Liver (tissue), 8 donors: ENCODE measurements at regions not wholly inside any gene's neighbourhood (a gene's known extent, or its start where the extent isn't known, plus 50 kb on each side); places are given as distances from the start of the nearest gene placed in this dataset.

Experiments
- DNase-seq: peaks from one replicate; pipeline ENCODE4 v3.0.0-alpha.2; 2017; ENCODE audit warnings: low spot score
- H3K27ac ChIP-seq, 2 donors: one replicate each; pipeline ENCODE4 v1.7.0; 2013; ENCODE audit warnings: inconsistent platforms in 2 of 2, low read length in 2 of 2, control low read depth in 1 of 2, low read depth in 1 of 2, mild to moderate bottlenecking in 1 of 2
- H3K27me3 ChIP-seq, 4 donors: one replicate each; pipeline versions ENCODE4 v1.6.1 to v1.7.0; 2013; ENCODE audit warnings: low read length in 3 of 4, inconsistent platforms in 1 of 4, mild to moderate bottlenecking in 1 of 4, moderate library complexity in 1 of 4; ENCODE audit not compliant: control insufficient read depth in 4 of 4, insufficient read depth in 4 of 4
- H3K36me3 ChIP-seq, 4 donors: one replicate each; pipeline versions ENCODE4 v1.6.1 to v1.7.0; 2013; ENCODE audit warnings: low read length in 3 of 4, mild to moderate bottlenecking in 3 of 4, low read depth in 1 of 4, moderate library complexity in 1 of 4; ENCODE audit not compliant: control insufficient read depth in 4 of 4, insufficient read depth in 3 of 4
- H3K4me1 ChIP-seq, 4 donors: one replicate each; pipeline versions ENCODE4 v1.6.1 to v1.7.0; 2013; ENCODE audit warnings: low read length in 3 of 4, mild to moderate bottlenecking in 3 of 4, moderate library complexity in 1 of 4; ENCODE audit not compliant: control insufficient read depth in 4 of 4, insufficient read depth in 4 of 4
- H3K4me3 ChIP-seq, 3 donors: one replicate each; pipeline versions ENCODE4 v1.6.1 to v1.7.0; 2013; ENCODE audit warnings: low read length in 3 of 3, control low read depth in 1 of 3, low read depth in 1 of 3, mild to moderate bottlenecking in 1 of 3
- H3K9ac ChIP-seq, 2 donors: one replicate each; pipeline ENCODE4 v1.7.0; 2013; ENCODE audit warnings: low read length in 2 of 2, mild to moderate bottlenecking in 2 of 2, moderate library complexity in 2 of 2, control low read depth in 1 of 2, low read depth in 1 of 2
- H3K9me3 ChIP-seq, 4 donors: one replicate each; pipeline versions ENCODE4 v1.6.1 to v1.7.0; 2013; ENCODE audit warnings: low read length in 3 of 4; ENCODE audit not compliant: control insufficient read depth in 4 of 4
- EGR1 ChIP-seq, 2 donors: IDR thresholded peaks; 2 replicates each; pipeline ENCODE4 v1.6.1; 2016 to 2018; ENCODE audit warnings: antibody characterized with exemption in 2 of 2, low read depth in 2 of 2
- FOXA1 ChIP-seq: IDR thresholded peaks from 2 replicates; pipeline ENCODE4 v1.6.1; 2016; ENCODE audit warnings: antibody characterized with exemption
- FOXA2 ChIP-seq: IDR thresholded peaks from 2 replicates; pipeline ENCODE4 v1.6.1; 2016; ENCODE audit warnings: antibody characterized with exemption
- GABPA ChIP-seq, 2 donors: IDR thresholded peaks in 1 of 2; conservative IDR thresholded peaks in 1 of 2; 2 replicates each; pipeline ENCODE4 v1.6.1; 2016; ENCODE audit warnings: antibody characterized with exemption in 2 of 2, mild to moderate bottlenecking in 1 of 2, moderate library complexity in 1 of 2
- JUND ChIP-seq, 2 donors: IDR thresholded peaks; 2 replicates each; pipeline ENCODE4 v1.6.1; 2016; ENCODE audit warnings: antibody characterized with exemption in 2 of 2
- NR2F2 ChIP-seq: IDR thresholded peaks from 2 replicates; pipeline ENCODE4 v1.6.1; 2016; ENCODE audit warnings: antibody characterized with exemption
- RXRA ChIP-seq, 2 donors: IDR thresholded peaks; 2 replicates each; pipeline ENCODE4 v1.6.1; 2017 to 2018; ENCODE audit warnings: antibody characterized with exemption in 2 of 2, mild to moderate bottlenecking in 1 of 2
- SP1 ChIP-seq: IDR thresholded peaks from 2 replicates; pipeline ENCODE4 v1.6.1; 2018; ENCODE audit warnings: antibody characterized with exemption, mild to moderate bottlenecking
- YY1 ChIP-seq: IDR thresholded peaks from 2 replicates; pipeline ENCODE4 v1.6.1; 2016; ENCODE audit warnings: antibody characterized with exemption, mild to moderate bottlenecking
- WGBS: extraction: QIAGEN DNeasy Blood & Tissue Kit; methylation state at CpG from one replicate; pipeline ENCODE4 v1.1.7; 2013; 5-methylcytosine and 5-hydroxymethylcytosine counted together
- TF ChIP-seq, protein P1 (sequence below): IDR thresholded peaks from 2 replicates; pipeline ENCODE4 v1.6.1; 2016; ENCODE audit warnings: antibody characterized with exemption, mild to moderate bottlenecking
- TF ChIP-seq, protein P2 (sequence below): fragments of 150-350 bp; IDR thresholded peaks from 2 replicates; pipeline ENCODE4 v1.5.1; 2017; ENCODE audit warnings: improper control_type of control experiment, low read depth, low read length; ENCODE audit not compliant: missing input control
- TF ChIP-seq, protein P3 (sequence below): IDR thresholded peaks from 2 replicates; pipeline ENCODE4 v1.6.1; 2016; ENCODE audit warnings: antibody characterized with exemption
- TF ChIP-seq, protein P4 (sequence below): IDR thresholded peaks from 2 replicates; pipeline ENCODE4 v1.6.1; 2016; ENCODE audit warnings: antibody characterized with exemption
- donor health status: healthy.
- donor health status: healthy.
- donor health status: healthy.
- donor health status: healthy.
- donor health status: healthy.

DNA sequence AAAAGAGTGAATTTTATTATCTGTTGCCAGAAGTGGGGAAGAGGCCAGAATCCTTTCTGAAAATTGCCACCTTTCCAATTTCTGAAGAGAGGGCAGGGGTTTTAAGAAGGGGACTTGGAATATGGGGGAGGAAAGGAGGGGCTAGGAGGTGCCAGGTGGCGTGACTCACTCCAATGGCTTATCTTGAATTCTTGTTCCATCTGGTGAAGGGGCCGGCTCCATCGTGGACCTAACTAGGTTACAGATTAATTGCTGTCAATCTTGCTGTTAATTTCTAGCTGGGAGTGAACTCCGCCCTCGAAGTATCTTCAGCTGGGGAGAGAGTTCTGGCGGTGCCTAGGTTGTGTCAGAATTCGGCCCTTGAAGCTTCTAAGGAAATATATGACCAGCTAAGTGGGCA, 138.7 kb downstream of the YTHDC2 start:
- Histone ChIP-seq H3K4me1 (no peaks in the 10 kb centered on the region), H3K27ac (no peak overlapping the region), H3K4me3 (no peak overlapping the region), H3K9ac (no peak overlapping the region), H3K36me3 (no peaks in the 10 kb centered on the region), H3K27me3 (no peaks in the 10 kb centered on the region), H3K9me3 (no peaks in the 10 kb centered on the region)
- 57% methylated on average over 7 of the region's 7 CpGs for WGBS
- TF ChIP-seq YY1 (no peak), NR2F2 (no peak), RXRA (IDR thresholded peaks at IDR 0.05) (no peak), FOXA2 (no peak), GABPA (IDR thresholded peaks at IDR 0.05 in 1 of 2, conservative IDR thresholded peaks at IDR 0.05 in 1 of 2) (no peak), EGR1 (IDR thresholded peaks at IDR 0.05; ENCODE audit: low read depth in 2 of 2) (no peak)
- TF ChIP-seq, protein P1, sequence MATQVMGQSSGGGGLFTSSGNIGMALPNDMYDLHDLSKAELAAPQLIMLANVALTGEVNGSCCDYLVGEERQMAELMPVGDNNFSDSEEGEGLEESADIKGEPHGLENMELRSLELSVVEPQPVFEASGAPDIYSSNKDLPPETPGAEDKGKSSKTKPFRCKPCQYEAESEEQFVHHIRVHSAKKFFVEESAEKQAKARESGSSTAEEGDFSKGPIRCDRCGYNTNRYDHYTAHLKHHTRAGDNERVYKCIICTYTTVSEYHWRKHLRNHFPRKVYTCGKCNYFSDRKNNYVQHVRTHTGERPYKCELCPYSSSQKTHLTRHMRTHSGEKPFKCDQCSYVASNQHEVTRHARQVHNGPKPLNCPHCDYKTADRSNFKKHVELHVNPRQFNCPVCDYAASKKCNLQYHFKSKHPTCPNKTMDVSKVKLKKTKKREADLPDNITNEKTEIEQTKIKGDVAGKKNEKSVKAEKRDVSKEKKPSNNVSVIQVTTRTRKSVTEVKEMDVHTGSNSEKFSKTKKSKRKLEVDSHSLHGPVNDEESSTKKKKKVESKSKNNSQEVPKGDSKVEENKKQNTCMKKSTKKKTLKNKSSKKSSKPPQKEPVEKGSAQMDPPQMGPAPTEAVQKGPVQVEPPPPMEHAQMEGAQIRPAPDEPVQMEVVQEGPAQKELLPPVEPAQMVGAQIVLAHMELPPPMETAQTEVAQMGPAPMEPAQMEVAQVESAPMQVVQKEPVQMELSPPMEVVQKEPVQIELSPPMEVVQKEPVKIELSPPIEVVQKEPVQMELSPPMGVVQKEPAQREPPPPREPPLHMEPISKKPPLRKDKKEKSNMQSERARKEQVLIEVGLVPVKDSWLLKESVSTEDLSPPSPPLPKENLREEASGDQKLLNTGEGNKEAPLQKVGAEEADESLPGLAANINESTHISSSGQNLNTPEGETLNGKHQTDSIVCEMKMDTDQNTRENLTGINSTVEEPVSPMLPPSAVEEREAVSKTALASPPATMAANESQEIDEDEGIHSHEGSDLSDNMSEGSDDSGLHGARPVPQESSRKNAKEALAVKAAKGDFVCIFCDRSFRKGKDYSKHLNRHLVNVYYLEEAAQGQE = no peak
- DNase-seq = no peak

DNA sequence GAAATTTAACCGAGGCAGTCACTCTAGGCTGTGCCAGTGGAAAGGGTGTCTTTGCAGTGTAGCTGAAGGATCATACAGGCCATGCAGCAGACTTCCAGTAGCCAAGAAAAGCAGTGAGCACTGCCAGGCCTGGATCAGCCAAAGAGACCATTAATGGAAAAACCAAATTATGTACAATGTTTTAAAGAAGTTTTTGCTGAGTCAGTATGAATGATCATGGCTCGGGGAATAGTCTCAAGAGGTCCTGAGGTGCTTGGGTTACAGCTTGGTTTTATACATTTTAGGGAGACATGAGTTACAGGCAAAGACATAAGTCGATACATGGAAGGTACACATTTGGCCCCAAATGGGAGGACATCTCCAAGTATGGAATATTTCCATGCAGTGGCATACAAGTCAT, 141.3 kb downstream of the YTHDC2 start:
- Histone ChIP-seq H3K4me1 (no peaks in the 10 kb centered on the region), H3K9me3 (no peaks in the 10 kb centered on the region), H3K36me3 (no peaks in the 10 kb centered on the region), H3K27ac (no peak overlapping the region), H3K9ac (no peak overlapping the region), H3K4me3 (no peak overlapping the region), H3K27me3 (no peaks in the 10 kb centered on the region)
- WGBS = 62% methylated on average over 3 of the region's 3 CpGs
- TF ChIP-seq FOXA2 = no peak
- TF ChIP-seq, protein P2, sequence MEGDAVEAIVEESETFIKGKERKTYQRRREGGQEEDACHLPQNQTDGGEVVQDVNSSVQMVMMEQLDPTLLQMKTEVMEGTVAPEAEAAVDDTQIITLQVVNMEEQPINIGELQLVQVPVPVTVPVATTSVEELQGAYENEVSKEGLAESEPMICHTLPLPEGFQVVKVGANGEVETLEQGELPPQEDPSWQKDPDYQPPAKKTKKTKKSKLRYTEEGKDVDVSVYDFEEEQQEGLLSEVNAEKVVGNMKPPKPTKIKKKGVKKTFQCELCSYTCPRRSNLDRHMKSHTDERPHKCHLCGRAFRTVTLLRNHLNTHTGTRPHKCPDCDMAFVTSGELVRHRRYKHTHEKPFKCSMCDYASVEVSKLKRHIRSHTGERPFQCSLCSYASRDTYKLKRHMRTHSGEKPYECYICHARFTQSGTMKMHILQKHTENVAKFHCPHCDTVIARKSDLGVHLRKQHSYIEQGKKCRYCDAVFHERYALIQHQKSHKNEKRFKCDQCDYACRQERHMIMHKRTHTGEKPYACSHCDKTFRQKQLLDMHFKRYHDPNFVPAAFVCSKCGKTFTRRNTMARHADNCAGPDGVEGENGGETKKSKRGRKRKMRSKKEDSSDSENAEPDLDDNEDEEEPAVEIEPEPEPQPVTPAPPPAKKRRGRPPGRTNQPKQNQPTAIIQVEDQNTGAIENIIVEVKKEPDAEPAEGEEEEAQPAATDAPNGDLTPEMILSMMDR = no peak
- TF ChIP-seq, protein P3, sequence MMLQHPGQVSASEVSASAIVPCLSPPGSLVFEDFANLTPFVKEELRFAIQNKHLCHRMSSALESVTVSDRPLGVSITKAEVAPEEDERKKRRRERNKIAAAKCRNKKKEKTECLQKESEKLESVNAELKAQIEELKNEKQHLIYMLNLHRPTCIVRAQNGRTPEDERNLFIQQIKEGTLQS = no peak
- TF ChIP-seq SP1 = no peak
- TF ChIP-seq, protein P4, sequence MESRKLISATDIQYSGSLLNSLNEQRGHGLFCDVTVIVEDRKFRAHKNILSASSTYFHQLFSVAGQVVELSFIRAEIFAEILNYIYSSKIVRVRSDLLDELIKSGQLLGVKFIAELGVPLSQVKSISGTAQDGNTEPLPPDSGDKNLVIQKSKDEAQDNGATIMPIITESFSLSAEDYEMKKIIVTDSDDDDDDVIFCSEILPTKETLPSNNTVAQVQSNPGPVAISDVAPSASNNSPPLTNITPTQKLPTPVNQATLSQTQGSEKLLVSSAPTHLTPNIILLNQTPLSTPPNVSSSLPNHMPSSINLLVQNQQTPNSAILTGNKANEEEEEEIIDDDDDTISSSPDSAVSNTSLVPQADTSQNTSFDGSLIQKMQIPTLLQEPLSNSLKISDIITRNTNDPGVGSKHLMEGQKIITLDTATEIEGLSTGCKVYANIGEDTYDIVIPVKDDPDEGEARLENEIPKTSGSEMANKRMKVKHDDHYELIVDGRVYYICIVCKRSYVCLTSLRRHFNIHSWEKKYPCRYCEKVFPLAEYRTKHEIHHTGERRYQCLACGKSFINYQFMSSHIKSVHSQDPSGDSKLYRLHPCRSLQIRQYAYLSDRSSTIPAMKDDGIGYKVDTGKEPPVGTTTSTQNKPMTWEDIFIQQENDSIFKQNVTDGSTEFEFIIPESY = no peak
- TF ChIP-seq FOXA1 = no peak
- no peak for TF ChIP-seq JUND (IDR thresholded peaks at IDR 0.05)
- DNase-seq = no peak
